GM12874 (cell line): ENCODE measurements at regions not wholly inside any gene's neighbourhood (a gene's known extent, or its start where the extent isn't known, plus 50 kb on each side); places are given as distances from the start of the nearest gene placed in this dataset.

Experiments used
- CTCF ChIP-seq: IDR thresholded peaks from 2 replicates; pipeline ENCODE4 v1.5.1; 2011; ENCODE audit warnings: low read depth, mild to moderate bottlenecking, control low read depth, low read length, moderate library complexity; ENCODE audit not compliant: insufficient read depth

GRCh38 chr3:72442759-72443158 is 405.5 kb downstream of the SHQ1 start:
- no peak for TF ChIP-seq CTCF

DNA sequence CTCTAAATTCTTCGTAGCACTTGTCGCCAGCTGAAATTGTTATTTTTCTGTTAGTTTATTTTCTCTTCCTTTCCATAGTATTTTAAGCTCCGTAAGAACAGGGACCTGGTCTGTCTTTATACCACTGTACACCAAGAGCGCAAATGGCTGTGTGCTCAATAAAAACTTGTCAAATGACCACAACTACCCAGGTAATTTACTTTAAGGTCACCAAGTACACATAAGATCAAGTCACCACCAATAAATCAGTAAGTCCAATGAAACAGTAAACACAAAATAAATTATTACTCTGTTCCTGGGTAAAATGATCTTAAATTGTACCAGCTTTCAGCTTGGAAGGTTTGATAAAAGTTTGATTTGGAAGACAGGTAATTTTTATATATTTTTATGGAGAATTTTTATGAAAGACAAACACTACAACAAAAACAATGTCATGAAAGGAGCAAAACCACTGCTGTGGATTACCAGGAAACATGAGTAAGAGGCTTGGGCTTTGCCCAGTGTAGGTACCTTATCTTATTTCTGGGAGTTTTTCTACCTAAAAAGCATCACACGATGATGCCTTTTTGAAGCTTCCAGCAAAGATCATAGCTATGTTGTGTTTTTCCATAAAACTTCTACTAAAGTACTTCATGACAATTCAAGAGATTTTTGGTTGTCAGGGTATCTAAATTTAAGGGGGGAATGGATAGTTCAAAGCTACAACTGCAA is 406.8 kb downstream of the SHQ1 start:
- TF ChIP-seq CTCF: no peak

DNA sequence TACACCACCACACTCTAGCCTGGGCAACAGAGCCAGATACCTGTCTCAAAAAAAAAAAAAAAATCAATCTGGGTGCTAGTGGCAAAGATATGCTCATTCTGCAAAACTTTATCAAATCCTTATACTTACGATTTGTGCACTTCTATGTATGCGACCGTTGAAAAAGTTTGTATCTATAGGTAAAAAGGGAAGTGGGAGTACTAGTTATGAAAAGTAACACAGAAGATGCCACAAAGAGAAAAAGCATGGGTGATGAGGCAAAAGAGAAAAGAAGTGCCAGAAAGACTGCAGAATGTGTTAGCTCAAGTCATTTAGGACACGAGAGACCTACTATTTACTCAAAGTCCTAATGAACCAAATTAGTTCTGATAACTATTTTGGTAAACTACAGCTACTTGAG is 407.8 kb downstream of the SHQ1 start:
- TF ChIP-seq CTCF: no peak

- no peak for TF ChIP-seq CTCF
Observed at GRCh38 chr3:72439321-72440183, 408.7 kb downstream of the SHQ1 start.

- no peak for TF ChIP-seq CTCF
Observed at GRCh38 chr3:72437661-72438406, 410.4 kb downstream of the SHQ1 start.

GRCh38 chr3:72436863-72437592 is 411.2 kb downstream of the SHQ1 start:
- TF ChIP-seq CTCF: no peak
